Activated naive CD4-positive, alpha-beta T cell treated with anti-CD3 and anti-CD28 coated beads for 36 hours (primary cell): ENCODE measurements at regions not wholly inside any gene's neighbourhood (a gene's known extent, or its start where the extent isn't known, plus 50 kb on each side); places are given as distances from the start of the nearest gene placed in this dataset.

Experiments used
- CTCF ChIA-PET: fragments of 350-600 bp; sonication (Branson Sonifier 250); formaldehyde crosslinking; loops from one replicate; lab custom pipeline; 2021; ENCODE audit warnings: antibody characterized with exemption; lab: Charles Lee
- DNase-seq: peaks from one replicate; pipeline ENCODE4 v3.0.0-alpha.2; 2020
- H3K27ac Mint-ChIP-seq: one replicate; pipeline ENCODE4 v1.8.0; 2021; ENCODE audit warnings: mild to moderate bottlenecking, mixed read lengths
- H3K27me3 Mint-ChIP-seq: one replicate; pipeline ENCODE4 v1.8.0; 2021; ENCODE audit warnings: low read depth, mixed read lengths
- H3K36me3 Mint-ChIP-seq: one replicate; pipeline ENCODE4 v1.8.0; 2021; ENCODE audit warnings: low read depth, mixed read lengths
- H3K4me1 Mint-ChIP-seq: one replicate; pipeline ENCODE4 v1.8.0; 2021; ENCODE audit warnings: low read depth, mixed read lengths
- H3K4me3 Mint-ChIP-seq: one replicate; pipeline ENCODE4 v1.8.0; 2021; ENCODE audit warnings: mild to moderate bottlenecking, moderate library complexity, mixed read lengths
- H3K9me3 Mint-ChIP-seq: one replicate; pipeline ENCODE4 v1.8.0; 2021; ENCODE audit warnings: mixed read lengths
- intact Hi-C: fragments of 100-400 bp; cut with micrococcal nuclease; formaldehyde crosslinking; loops from one replicate; pipeline ENCODE4 v1.15.1; 2023

DNA sequence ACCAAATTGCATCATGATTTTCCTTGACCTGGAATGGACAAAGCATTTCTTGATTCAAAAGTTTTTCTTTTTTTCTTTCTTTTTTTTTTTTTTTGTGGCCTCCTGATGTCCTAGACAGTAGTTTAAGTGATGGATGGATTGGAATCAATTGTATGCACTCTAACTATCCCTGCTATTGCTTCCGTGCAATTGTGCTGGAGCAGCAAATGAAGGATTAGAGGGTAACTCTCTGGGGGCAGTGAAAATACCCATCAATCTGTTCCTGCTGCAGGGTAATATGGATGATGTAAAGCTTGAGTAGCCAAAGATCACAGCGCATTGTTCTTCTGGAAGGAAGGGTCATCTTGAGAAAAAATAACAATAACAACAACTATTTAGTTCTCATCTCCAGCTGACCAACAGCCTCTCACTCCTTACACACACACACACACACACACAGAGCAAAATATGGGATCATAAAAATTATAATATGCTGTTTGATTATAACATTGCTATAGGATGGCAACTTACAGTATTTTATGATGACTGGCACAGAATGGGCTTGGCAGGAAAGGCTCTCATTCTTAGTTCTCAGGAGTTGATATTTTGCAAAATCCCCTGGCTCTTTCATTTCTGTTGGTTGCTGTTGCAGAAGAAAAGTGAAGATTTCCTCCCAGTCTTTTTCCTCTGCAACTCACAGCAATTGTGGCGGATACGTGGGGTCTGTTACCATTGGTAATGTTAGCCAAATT lies 160.9 kb upstream of the DMAC1 start:
- peaks cover 9% of the 10 kb centered on the region for H3K4me1 Mint-ChIP-seq
- no peak overlapping the region for H3K27ac Mint-ChIP-seq
- H3K27me3 Mint-ChIP-seq = no peaks in the 10 kb centered on the region
- DNase-seq = no peak
- H3K36me3 Mint-ChIP-seq = no peaks in the 10 kb centered on the region
- CTCF ChIA-PET = interaction anchor here (0.9 to 1.8 kb wide), 3 partner anchors 8 to 12 kb away, joined by 3 to 8 read pairs (median 6); no protein-coding TSS in a partner anchor
- H3K9me3 Mint-ChIP-seq = no peaks in the 10 kb centered on the region
- no peak overlapping the region for H3K4me3 Mint-ChIP-seq
- intact Hi-C loops = no loop called here

DNA sequence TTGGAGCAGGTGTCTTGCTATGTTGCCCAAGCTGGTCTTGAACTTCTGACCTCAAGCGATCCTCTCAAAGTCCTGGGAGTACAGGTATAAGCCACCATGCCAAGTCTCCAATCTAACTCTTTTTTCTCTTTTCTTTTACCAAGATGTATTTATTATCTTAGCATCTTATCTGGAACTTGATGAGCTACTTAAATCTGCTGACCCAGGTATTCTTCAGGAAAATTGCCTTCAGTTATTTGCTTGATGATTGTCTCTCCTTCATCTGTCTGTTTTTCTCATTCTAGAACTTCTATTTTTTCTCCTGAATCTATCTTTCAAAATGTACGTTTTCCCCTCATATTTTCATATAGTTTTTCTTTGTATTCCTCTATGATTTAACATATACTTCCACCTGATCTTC lies 158.2 kb upstream of the DMAC1 start:
- CTCF ChIA-PET = no interaction called here
- Mint-ChIP-seq H3K27me3 (no peaks in the 10 kb centered on the region), H3K4me3 (no peak overlapping the region), H3K4me1 (peaks cover 9% of the 10 kb centered on the region), H3K9me3 (no peaks in the 10 kb centered on the region), H3K27ac (no peak overlapping the region), H3K36me3 (no peaks in the 10 kb centered on the region)
- intact Hi-C loops = no loop called here
- DNase-seq = no peak

DNA sequence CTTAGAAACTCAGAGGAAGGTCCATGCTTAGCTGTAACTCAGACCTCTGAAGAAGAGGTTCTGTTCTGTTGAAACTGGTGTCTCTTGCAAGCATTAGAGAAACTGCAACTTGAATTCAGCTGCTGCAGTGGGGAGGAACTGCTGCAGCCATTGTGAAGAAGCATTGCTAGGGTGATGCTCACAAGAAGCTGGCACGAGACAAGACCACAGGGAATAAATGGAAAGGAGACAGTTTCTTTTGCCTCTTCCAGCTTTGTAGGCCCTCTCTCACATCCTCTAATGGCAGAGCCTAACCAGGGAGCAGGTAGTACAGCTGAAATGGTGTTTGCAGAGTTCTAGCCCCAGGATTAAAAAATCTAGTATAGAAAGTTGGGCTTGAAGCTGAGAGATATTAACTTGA lies 148.0 kb upstream of the DMAC1 start:
- H3K4me1 Mint-ChIP-seq = peaks cover 6% of the 10 kb centered on the region
- no peak overlapping the region for H3K4me3 Mint-ChIP-seq
- no peaks in the 10 kb centered on the region for H3K9me3 Mint-ChIP-seq
- H3K27me3 Mint-ChIP-seq = no peaks in the 10 kb centered on the region
- intact Hi-C loops = loop anchor here (1.0 kb wide), 1 partner anchor 9 kb away; no protein-coding TSS in a partner anchor
- H3K36me3 Mint-ChIP-seq = no peaks in the 10 kb centered on the region
- CTCF ChIA-PET = interaction anchor here (1.5 kb wide), 1 partner anchor 14 kb away, joined by 8 read pairs; no protein-coding TSS in a partner anchor
- DNase-seq = no peak
- H3K27ac Mint-ChIP-seq = no peak overlapping the region

DNA sequence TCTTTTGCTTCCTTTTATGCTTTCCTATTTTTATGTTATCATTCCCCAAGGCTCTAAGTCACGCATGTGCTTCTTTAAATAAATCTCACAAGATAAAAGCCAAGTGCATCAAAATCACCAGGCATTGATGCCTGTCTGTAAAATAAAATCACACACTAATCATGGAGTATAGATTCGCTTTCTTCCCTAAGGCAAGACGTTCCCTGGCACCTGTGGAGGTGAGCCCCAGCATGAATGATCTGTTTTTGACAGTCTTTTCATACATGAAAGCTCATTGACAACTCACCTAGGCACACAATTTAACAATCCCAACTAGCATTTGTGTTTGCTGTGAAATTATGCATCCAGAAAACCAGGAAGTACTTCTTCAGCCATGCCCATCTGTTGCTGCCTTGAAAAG lies 146.9 kb upstream of the DMAC1 start:
- H3K27me3 Mint-ChIP-seq = no peaks in the 10 kb centered on the region
- no peaks in the 10 kb centered on the region for H3K36me3 Mint-ChIP-seq
- DNase-seq = no peak
- H3K4me3 Mint-ChIP-seq = no peak overlapping the region
- CTCF ChIA-PET = no interaction called here
- intact Hi-C loops = no loop called here
- H3K9me3 Mint-ChIP-seq = no peaks in the 10 kb centered on the region
- H3K4me1 Mint-ChIP-seq = peaks cover 6% of the 10 kb centered on the region
- H3K27ac Mint-ChIP-seq = no peak overlapping the region

DNA sequence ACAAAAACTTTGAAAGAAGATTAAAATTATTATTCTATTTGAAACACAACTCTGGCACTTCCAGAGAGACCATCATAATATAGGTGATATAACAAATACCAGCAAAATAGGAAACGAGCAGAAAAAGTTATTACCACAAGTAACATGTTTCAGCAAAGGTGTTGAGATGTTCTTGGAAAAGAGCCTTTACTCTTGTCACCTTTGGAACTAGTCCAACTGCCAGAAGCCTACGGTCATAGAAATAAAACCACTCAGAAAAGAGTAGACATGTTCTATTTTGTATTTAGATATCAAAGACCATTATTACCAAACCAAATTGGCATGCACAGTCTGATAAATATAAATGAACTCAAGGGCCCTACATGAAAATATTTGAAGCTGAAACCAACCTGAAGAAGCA lies 145.0 kb upstream of the DMAC1 start:
- CTCF ChIA-PET = no interaction called here
- no peak overlapping the region for H3K4me3 Mint-ChIP-seq
- peaks cover 6% of the 10 kb centered on the region for H3K4me1 Mint-ChIP-seq
- no peaks in the 10 kb centered on the region for H3K36me3 Mint-ChIP-seq
- no peak for DNase-seq
- intact Hi-C loops = no loop called here
- H3K27ac Mint-ChIP-seq = no peak overlapping the region
- no peaks in the 10 kb centered on the region for H3K27me3 Mint-ChIP-seq
- peaks cover 5% of the 10 kb centered on the region for H3K9me3 Mint-ChIP-seq

DNA sequence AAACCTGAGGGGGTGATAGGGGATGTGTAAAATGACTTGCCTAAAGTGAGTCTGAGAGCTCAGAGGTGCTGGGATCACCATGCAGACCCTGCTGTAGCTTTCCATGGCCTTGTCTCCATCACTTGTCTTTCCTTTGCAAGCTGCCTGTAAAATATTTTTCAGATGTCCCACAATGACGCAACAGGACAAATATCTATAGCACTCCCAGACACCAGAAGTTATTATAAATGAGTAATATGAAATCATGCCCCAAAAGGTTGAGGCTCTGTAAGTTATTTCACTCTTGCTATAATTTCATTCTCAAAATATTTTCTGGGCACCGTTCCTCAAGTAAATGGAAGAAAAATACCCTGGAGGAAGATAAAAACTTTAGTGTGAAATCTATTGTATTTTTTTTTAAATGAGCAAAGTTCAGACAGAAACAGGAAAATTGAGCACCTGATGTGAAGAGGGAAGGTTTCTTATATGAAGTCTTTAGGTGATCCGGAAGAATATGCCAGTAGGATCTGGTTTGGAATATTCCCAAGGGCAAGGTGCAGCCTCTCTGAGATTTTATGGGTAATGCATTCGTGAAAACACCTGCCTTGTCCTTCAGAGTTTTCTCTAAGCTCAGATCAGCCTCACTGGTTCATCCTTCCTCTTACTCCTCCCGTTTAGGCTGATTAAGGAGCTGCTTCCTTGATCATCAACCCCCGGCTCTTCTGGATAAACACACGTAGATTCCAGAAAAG lies 138.3 kb upstream of the DMAC1 start:
- Mint-ChIP-seq H3K27ac (no peak overlapping the region), H3K9me3 (peaks cover 5% of the 10 kb centered on the region), H3K27me3 (no peaks in the 10 kb centered on the region), H3K36me3 (no peaks in the 10 kb centered on the region), H3K4me1 (peaks cover 18% of the 10 kb centered on the region), H3K4me3 (no peak overlapping the region)
- intact Hi-C loops = loop anchor here (1.0 to 5.0 kb wide), 3 partner anchors 9 to 141 kb away; partner anchors contain the start of gene DMAC1
- CTCF ChIA-PET = interaction anchor here (0.9 kb wide), 1 partner anchor 39 kb away, joined by 3 read pairs; no protein-coding TSS in a partner anchor
- no peak for DNase-seq

DNA sequence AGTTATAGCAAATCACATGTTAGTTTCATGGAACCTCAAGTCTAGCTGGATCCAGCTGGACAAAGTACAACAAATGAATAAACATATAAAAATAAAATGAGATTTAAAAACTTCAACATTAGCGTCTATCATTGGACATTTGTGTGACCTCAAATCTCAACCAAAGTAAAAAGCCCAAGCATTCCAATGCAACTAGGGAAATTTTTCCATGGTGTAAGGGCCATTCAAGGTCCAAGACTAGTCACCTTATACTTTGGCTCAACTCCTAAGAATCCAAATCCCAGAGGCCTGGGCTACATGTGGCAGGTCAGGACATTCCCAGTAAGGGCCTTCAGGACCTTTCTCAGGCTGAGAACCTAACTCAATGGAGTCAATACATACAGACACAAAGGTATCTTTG lies 137.4 kb upstream of the DMAC1 start:
- intact Hi-C loops = loop anchor here (2.0 to 5.0 kb wide), 2 partner anchors 58 to 140 kb away; partner anchors contain the start of gene DMAC1
- H3K27ac Mint-ChIP-seq = no peak overlapping the region
- CTCF ChIA-PET = interaction anchor here (0.9 kb wide), 1 partner anchor 38 kb away, joined by 3 read pairs; no protein-coding TSS in a partner anchor

DNA sequence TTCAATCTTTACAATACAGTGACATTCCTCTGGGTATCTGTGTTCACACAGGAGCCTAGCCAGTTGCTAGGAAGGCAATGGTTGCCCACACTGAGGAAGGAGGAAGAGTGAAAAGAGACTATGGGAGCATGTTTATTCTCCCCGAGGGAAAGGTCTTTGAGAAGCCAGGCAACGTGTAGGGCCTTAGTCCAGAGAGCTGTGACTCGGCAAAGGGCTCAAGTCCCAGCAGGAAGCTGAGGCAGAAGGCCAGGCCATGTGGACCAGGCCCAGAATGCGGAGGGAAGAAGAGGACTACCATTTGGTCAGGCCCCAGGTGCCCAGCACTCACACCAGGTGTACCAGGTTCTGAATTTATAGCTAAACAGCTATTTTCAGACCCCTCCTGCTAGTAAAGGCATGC lies 136.6 kb upstream of the DMAC1 start:
- DNase-seq = peak; percentile 7
- no peaks in the 10 kb centered on the region for H3K36me3 Mint-ChIP-seq
- H3K4me3 Mint-ChIP-seq = peak overlapping the region; percentile 31
- H3K27ac Mint-ChIP-seq = peak overlapping the region; percentile 68
- CTCF ChIA-PET = no interaction called here
- H3K9me3 Mint-ChIP-seq = peaks cover 5% of the 10 kb centered on the region
- intact Hi-C loops = loop anchor here (2.0 to 5.0 kb wide), 2 partner anchors 57 to 139 kb away; partner anchors contain the start of gene DMAC1
- H3K4me1 Mint-ChIP-seq = peaks cover 20% of the 10 kb centered on the region
- no peaks in the 10 kb centered on the region for H3K27me3 Mint-ChIP-seq

More for the DNA sequence above, 137.4 kb upstream of the DMAC1 start:
- DNase-seq = no peak
- H3K27me3 Mint-ChIP-seq = no peaks in the 10 kb centered on the region
- peaks cover 5% of the 10 kb centered on the region for H3K9me3 Mint-ChIP-seq
- no peak overlapping the region for H3K4me3 Mint-ChIP-seq
- peaks cover 18% of the 10 kb centered on the region for H3K4me1 Mint-ChIP-seq
- no peaks in the 10 kb centered on the region for H3K36me3 Mint-ChIP-seq

DNA sequence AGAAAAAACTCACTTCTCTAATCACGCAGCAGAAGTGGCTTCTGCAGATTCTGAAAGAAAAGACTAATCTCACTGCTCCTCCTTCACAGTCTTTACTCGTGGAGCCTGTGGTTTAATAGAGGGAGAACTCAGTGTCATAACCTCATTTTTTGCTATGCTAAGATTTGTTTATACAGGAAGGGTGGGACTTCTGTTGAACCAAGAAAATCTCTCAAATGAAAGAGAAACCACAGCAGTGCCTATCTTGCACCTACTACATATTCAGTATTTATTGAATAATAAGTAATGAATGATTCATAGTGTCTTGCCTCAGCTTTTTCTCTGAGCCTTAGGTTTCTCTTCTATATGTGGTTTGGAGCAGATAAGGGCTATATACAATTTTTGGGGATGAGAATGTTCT lies 136.1 kb upstream of the DMAC1 start:
- peak overlapping the region; percentile 31 for H3K4me3 Mint-ChIP-seq
- H3K9me3 Mint-ChIP-seq = peaks cover 5% of the 10 kb centered on the region
- DNase-seq = no peak
- intact Hi-C loops = loop anchor here (1.0 to 5.0 kb wide), 3 partner anchors 41 to 138 kb away; partner anchors contain the start of gene DMAC1
- no peaks in the 10 kb centered on the region for H3K27me3 Mint-ChIP-seq
- peaks cover 24% of the 10 kb centered on the region for H3K4me1 Mint-ChIP-seq
- H3K27ac Mint-ChIP-seq = peak overlapping the region; percentile 68
- CTCF ChIA-PET = interaction anchor here (0.8 kb wide), 1 partner anchor 186 kb away, joined by 3 read pairs; no protein-coding TSS in a partner anchor
- no peaks in the 10 kb centered on the region for H3K36me3 Mint-ChIP-seq

DNA sequence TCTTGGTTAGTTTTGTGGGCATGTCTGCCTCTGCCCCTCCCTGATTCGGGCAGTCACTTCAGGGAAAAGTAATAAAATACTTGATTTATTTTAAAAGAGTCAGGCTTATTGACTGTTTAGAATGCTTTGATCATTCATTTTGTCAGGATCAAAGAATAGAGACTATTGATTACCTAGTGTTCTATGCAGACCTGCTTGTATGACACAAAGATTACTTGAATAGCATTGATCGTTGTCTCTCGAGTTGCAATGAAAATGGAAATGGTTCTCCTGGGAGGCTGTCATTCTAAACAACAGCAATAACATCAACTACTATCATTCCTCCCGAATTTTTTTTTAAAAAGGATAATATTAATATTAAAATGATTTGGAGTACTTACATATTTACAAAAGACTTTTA lies 133.2 kb upstream of the DMAC1 start:
- no peak overlapping the region for H3K27ac Mint-ChIP-seq
- intact Hi-C loops = no loop called here
- CTCF ChIA-PET = interaction anchor here (1.3 kb wide), 1 partner anchor 47 kb away, joined by 3 read pairs; no protein-coding TSS in a partner anchor
- no peak for DNase-seq
- peaks cover 25% of the 10 kb centered on the region for H3K4me1 Mint-ChIP-seq
- no peak overlapping the region for H3K4me3 Mint-ChIP-seq
- H3K9me3 Mint-ChIP-seq = no peaks in the 10 kb centered on the region
- no peaks in the 10 kb centered on the region for H3K27me3 Mint-ChIP-seq
- no peaks in the 10 kb centered on the region for H3K36me3 Mint-ChIP-seq

DNA sequence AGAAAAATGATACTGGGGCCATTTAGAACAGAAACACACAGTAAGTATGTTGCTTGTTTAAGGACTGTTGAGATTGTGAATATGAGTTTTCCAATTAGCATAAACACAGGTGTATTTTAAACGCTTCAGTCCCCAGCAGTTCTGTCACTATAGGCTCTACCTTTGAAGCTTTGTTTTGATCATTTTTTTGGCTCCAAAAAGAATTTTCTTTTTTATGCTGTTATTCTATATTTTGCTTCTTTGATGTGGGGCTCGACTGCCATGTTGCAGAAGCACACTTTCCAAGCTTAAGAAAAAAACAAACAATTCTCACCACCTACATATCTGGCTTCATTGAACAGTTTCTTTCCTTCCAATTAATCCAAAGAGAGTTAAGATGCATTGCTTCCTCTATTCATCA lies 131.0 kb upstream of the DMAC1 start:
- H3K9me3 Mint-ChIP-seq = no peaks in the 10 kb centered on the region
- peaks cover 10% of the 10 kb centered on the region for H3K4me1 Mint-ChIP-seq
- H3K4me3 Mint-ChIP-seq = no peak overlapping the region
- intact Hi-C loops = no loop called here
- no peaks in the 10 kb centered on the region for H3K36me3 Mint-ChIP-seq
- CTCF ChIA-PET = interaction anchor here (0.7 kb wide), 1 partner anchor 308 kb away, joined by 3 read pairs; no protein-coding TSS in a partner anchor
- H3K27ac Mint-ChIP-seq = no peak overlapping the region
- no peak for DNase-seq
- no peaks in the 10 kb centered on the region for H3K27me3 Mint-ChIP-seq

DNA sequence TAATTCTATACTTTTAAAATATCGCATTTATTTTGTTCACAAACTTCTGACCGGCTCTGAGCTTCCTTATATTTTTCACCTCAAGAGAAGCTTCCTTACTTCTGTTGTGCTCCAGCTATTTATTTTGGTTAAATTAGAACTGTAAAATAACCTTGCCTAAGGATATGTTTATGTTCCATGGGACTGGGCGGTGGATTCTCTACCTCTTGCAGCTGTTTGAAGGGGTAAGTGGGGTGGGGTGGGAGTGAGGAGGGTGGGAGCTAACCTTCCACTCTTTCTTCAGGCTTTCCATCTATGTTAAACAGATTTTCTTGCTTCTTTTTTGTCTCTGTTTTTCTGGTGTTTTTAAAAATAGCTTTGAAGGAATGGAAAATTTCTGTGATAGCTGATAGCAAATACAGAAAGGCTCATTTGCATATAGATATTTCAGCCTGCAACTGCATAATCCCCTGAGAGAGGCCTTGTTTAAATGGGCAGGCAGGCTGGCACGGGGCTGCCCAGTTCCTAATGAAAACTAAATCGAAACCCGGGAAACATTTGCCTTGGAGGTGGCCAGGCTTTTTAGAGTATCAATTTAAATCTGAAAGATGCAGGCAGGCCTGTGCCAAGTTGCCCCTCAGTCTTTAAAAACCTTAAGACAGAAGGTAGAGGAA lies 122.1 kb upstream of the DMAC1 start:
- no peaks in the 10 kb centered on the region for H3K36me3 Mint-ChIP-seq
- H3K27ac Mint-ChIP-seq = no peak overlapping the region
- intact Hi-C loops = no loop called here
- no peak overlapping the region for H3K4me3 Mint-ChIP-seq
- CTCF ChIA-PET = interaction anchor here (0.5 to 0.6 kb wide), 2 partner anchors 467 to 1150 kb away, joined by 3 read pairs; no protein-coding TSS in a partner anchor
- DNase-seq = no peak
- no peaks in the 10 kb centered on the region for H3K27me3 Mint-ChIP-seq
- no peaks in the 10 kb centered on the region for H3K9me3 Mint-ChIP-seq
- peaks cover 3% of the 10 kb centered on the region for H3K4me1 Mint-ChIP-seq
